ENCODE measurements at regions not wholly inside any gene's neighbourhood (a gene's known extent, or its start where the extent isn't known, plus 50 kb on each side); places are given as distances from the start of the nearest gene placed in this dataset.

GRCh38 chr7:153452661-153453060, 599.5 kb upstream of the DPP6 start:
- DNase-seq (ENCODE audit: low spot score): no peak

GRCh38 chr7:153454306-153454705, 597.9 kb upstream of the DPP6 start:
- no peak for DNase-seq (ENCODE audit: low spot score)

GRCh38 chr7:153457746-153458145, 594.5 kb upstream of the DPP6 start:
- DNase-seq (ENCODE audit: low spot score): no peak

GRCh38 chr7:153470004-153470671, 582.1 kb upstream of the DPP6 start:
- DNase-seq (ENCODE audit: low spot score): no peak

- DNase-seq (ENCODE audit: low spot score): no peak
These were observed 579.7 kb upstream of the DPP6 start for GRCh38 chr7:153472516-153472915.

- DNase-seq (ENCODE audit: low spot score): no peak
These were observed 579.0 kb upstream of the DPP6 start for GRCh38 chr7:153473185-153473584.

- DNase-seq (ENCODE audit: low spot score): no peak
These were observed 577.0 kb upstream of the DPP6 start for GRCh38 chr7:153475239-153475638.

- no peak for DNase-seq (ENCODE audit: low spot score)
These were observed 576.0 kb upstream of the DPP6 start for GRCh38 chr7:153476166-153476565.

- no peak for DNase-seq (ENCODE audit: low spot score)
These were observed 555.9 kb upstream of the DPP6 start for GRCh38 chr7:153496257-153496656.

- no peak for DNase-seq (ENCODE audit: low spot score)
These were observed 549.1 kb upstream of the DPP6 start for GRCh38 chr7:153503093-153503492.

- no peak for DNase-seq (ENCODE audit: low spot score)
These were observed 547.7 kb upstream of the DPP6 start for GRCh38 chr7:153504288-153505075.

GRCh38 chr7:153507885-153508284, 544.3 kb upstream of the DPP6 start:
- DNase-seq (ENCODE audit: low spot score): no peak

GRCh38 chr7:153509768-153510167, 542.4 kb upstream of the DPP6 start:
- DNase-seq (ENCODE audit: low spot score): no peak

- no peak for DNase-seq (ENCODE audit: low spot score)
These were observed 541.5 kb upstream of the DPP6 start for GRCh38 chr7:153510674-153511073.

GRCh38 chr7:153514032-153514431, 538.2 kb upstream of the DPP6 start:
- DNase-seq (ENCODE audit: low spot score): no peak

GRCh38 chr7:153515359-153515758, 536.8 kb upstream of the DPP6 start:
- no peak for DNase-seq (ENCODE audit: low spot score)

- no peak for DNase-seq (ENCODE audit: low spot score)
These were observed 533.8 kb upstream of the DPP6 start for GRCh38 chr7:153518201-153518984.

GRCh38 chr7:153521370-153521769, 530.8 kb upstream of the DPP6 start:
- DNase-seq (ENCODE audit: low spot score): no peak

GRCh38 chr7:153522261-153522660, 529.9 kb upstream of the DPP6 start:
- no peak for DNase-seq (ENCODE audit: low spot score)

- DNase-seq (ENCODE audit: low spot score): no peak
These were observed 528.7 kb upstream of the DPP6 start for GRCh38 chr7:153523320-153524015.

- no peak for DNase-seq (ENCODE audit: low spot score)
These were observed 528.1 kb upstream of the DPP6 start for GRCh38 chr7:153524070-153524601.

GRCh38 chr7:153529100-153529499, 523.1 kb upstream of the DPP6 start:
- no peak for DNase-seq (ENCODE audit: low spot score)

Data from GM03348 (cell line).